NT2/D1 (cell line): ENCODE measurements at regions not wholly inside any gene's neighbourhood (a gene's known extent, or its start where the extent isn't known, plus 50 kb on each side); places are given as distances from the start of the nearest gene placed in this dataset.

Experiments
- DNase-seq: peaks from one replicate; pipeline ENCODE4 v3.0.0-alpha.2; 2011; ENCODE audit warnings: low read depth, low spot score
- H3K27me3 ChIP-seq: 2 replicates; pipeline ENCODE4 v1.6.0; 2011; ENCODE audit warnings: mild to moderate bottlenecking; ENCODE audit not compliant: insufficient read length, insufficient read depth
- H3K36me3 ChIP-seq: 2 replicates; pipeline ENCODE4 v1.6.1; 2011; ENCODE audit warnings: mild to moderate bottlenecking, low read length, mixed read lengths; ENCODE audit not compliant: insufficient read depth, insufficient read length
- H3K4me1 ChIP-seq: 2 replicates; pipeline ENCODE4 v1.5.1; 2011; ENCODE audit not compliant: insufficient read depth, insufficient read length
- H3K4me3 ChIP-seq: 2 replicates; pipeline ENCODE4 v1.5.1; 2011; ENCODE audit warnings: low read depth; ENCODE audit not compliant: insufficient read length
- H3K9ac ChIP-seq: 2 replicates; pipeline ENCODE4 v1.6.0; 2011; ENCODE audit warnings: low read depth; ENCODE audit not compliant: insufficient read length
- H3K9me3 ChIP-seq: 2 replicates; pipeline ENCODE4 v1.5.1; 2011; ENCODE audit warnings: mild to moderate bottlenecking, low read length; ENCODE audit not compliant: insufficient read depth
- SUZ12 ChIP-seq: IDR thresholded peaks from 2 replicates; pipeline ENCODE4 v1.6.1; 2011; ENCODE audit not compliant: insufficient read length, insufficient read depth; ENCODE audit errors: extremely low read depth
- YY1 ChIP-seq: IDR thresholded peaks from 2 replicates; pipeline ENCODE4 v1.6.1; 2011; ENCODE audit not compliant: insufficient read length, insufficient read depth
- ZNF274 ChIP-seq: IDR thresholded peaks from 2 replicates; pipeline ENCODE4 v1.6.1; 2011; ENCODE audit warnings: mild to moderate bottlenecking, low read depth, low read length

- no peaks in the 10 kb centered on the region for H3K9me3 ChIP-seq
- H3K4me1 ChIP-seq = no peaks in the 10 kb centered on the region
- no peak overlapping the region for H3K9ac ChIP-seq
- no peak for TF ChIP-seq ZNF274
- no peak for TF ChIP-seq YY1
- TF ChIP-seq SUZ12 = no peak
- no peaks in the 10 kb centered on the region for H3K36me3 ChIP-seq
- no peak for DNase-seq
- no peak overlapping the region for H3K4me3 ChIP-seq
- H3K27me3 ChIP-seq = no peaks in the 10 kb centered on the region
Observed at GRCh38 chr10:108453166-108453565, 1288.7 kb upstream of the SORCS1 start.

GRCh38 chr10:108452533-108452932 is 1288.0 kb upstream of the SORCS1 start:
- TF ChIP-seq ZNF274 (no peak), SUZ12 (no peak), YY1 (no peak)
- DNase-seq = no peak
- no peak overlapping the region for H3K4me3 ChIP-seq
- no peak overlapping the region for H3K9ac ChIP-seq
- no peaks in the 10 kb centered on the region for H3K27me3 ChIP-seq
- H3K4me1 ChIP-seq = no peaks in the 10 kb centered on the region
- no peaks in the 10 kb centered on the region for H3K36me3 ChIP-seq
- H3K9me3 ChIP-seq = no peaks in the 10 kb centered on the region

GRCh38 chr10:108450280-108450679 is 1285.8 kb upstream of the SORCS1 start:
- H3K36me3 ChIP-seq = no peaks in the 10 kb centered on the region
- H3K4me1 ChIP-seq = no peaks in the 10 kb centered on the region
- H3K27me3 ChIP-seq = no peaks in the 10 kb centered on the region
- H3K9me3 ChIP-seq = no peaks in the 10 kb centered on the region
- no peak overlapping the region for H3K4me3 ChIP-seq
- no peak for DNase-seq
- TF ChIP-seq ZNF274 (no peak), SUZ12 (no peak), YY1 (no peak)
- no peak overlapping the region for H3K9ac ChIP-seq

DNA sequence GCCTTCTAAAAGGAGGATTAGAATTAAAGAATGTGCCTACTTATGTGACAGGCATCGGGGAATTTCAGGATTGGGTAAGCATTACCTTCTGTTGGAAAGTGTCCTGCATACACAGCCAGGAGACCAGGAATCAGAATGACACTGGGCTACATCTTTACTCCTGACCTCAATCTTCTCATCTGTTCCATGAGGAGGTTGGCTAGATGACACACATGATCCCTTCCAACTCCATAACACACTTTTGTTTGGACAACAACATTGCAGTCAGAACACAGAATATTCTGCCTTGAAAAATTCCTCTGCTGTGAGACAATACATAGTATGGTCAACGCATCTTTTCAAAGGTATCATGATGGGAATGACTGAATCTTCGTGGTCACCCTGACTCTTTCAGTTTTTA is 1281.2 kb upstream of the SORCS1 start:
- no peak for DNase-seq
- no peaks in the 10 kb centered on the region for H3K4me1 ChIP-seq
- H3K36me3 ChIP-seq = no peaks in the 10 kb centered on the region
- no peaks in the 10 kb centered on the region for H3K9me3 ChIP-seq
- no peak overlapping the region for H3K9ac ChIP-seq
- H3K4me3 ChIP-seq = no peak overlapping the region
- no peaks in the 10 kb centered on the region for H3K27me3 ChIP-seq
- no peak for TF ChIP-seq ZNF274
- no peak for TF ChIP-seq YY1
- TF ChIP-seq SUZ12 = no peak

DNA sequence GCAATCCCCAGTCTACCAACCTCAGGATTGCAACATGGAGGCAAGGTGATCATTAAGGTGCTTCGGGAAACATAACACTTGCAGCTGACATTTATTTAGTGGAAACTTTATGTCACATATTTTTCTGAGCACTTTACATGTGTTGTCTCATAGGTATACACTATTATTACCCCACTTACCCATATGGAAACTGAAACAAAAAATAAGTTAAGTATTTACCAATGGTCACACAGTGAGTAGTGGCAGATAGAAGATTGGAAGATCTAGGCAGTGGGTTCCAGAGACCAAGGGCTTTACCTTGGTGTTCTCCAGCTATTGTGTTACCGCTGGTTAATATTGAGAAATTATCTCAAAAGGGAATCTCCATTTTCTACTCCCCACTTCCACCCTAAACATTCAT is 1279.1 kb upstream of the SORCS1 start:
- no peak for TF ChIP-seq SUZ12
- no peak for TF ChIP-seq YY1
- no peaks in the 10 kb centered on the region for H3K36me3 ChIP-seq
- H3K4me1 ChIP-seq = no peaks in the 10 kb centered on the region
- H3K27me3 ChIP-seq = no peaks in the 10 kb centered on the region
- DNase-seq = no peak
- H3K4me3 ChIP-seq = no peak overlapping the region
- no peaks in the 10 kb centered on the region for H3K9me3 ChIP-seq
- no peak overlapping the region for H3K9ac ChIP-seq

GRCh38 chr10:108439397-108439796 is 1274.9 kb upstream of the SORCS1 start:
- H3K27me3 ChIP-seq = no peaks in the 10 kb centered on the region
- H3K36me3 ChIP-seq = no peaks in the 10 kb centered on the region
- no peak for DNase-seq
- H3K4me3 ChIP-seq = no peak overlapping the region
- H3K9ac ChIP-seq = no peak overlapping the region
- H3K9me3 ChIP-seq = no peaks in the 10 kb centered on the region
- no peaks in the 10 kb centered on the region for H3K4me1 ChIP-seq
- TF ChIP-seq ZNF274 = no peak
- TF ChIP-seq YY1 = no peak
- no peak for TF ChIP-seq SUZ12

- no peaks in the 10 kb centered on the region for H3K9me3 ChIP-seq
- H3K4me3 ChIP-seq = no peak overlapping the region
- no peak for DNase-seq
- no peak overlapping the region for H3K9ac ChIP-seq
- H3K27me3 ChIP-seq = no peaks in the 10 kb centered on the region
- H3K36me3 ChIP-seq = no peaks in the 10 kb centered on the region
- TF ChIP-seq SUZ12 (no peak), ZNF274 (no peak), YY1 (no peak)
- H3K4me1 ChIP-seq = no peaks in the 10 kb centered on the region
Observed at GRCh38 chr10:108436096-108436495, 1271.6 kb upstream of the SORCS1 start.

- H3K9ac ChIP-seq = no peak overlapping the region
- no peak overlapping the region for H3K4me3 ChIP-seq
- no peaks in the 10 kb centered on the region for H3K9me3 ChIP-seq
- H3K4me1 ChIP-seq = no peaks in the 10 kb centered on the region
- TF ChIP-seq SUZ12 (no peak), ZNF274 (no peak), YY1 (no peak)
- no peaks in the 10 kb centered on the region for H3K27me3 ChIP-seq
- no peaks in the 10 kb centered on the region for H3K36me3 ChIP-seq
- no peak for DNase-seq
Observed at GRCh38 chr10:108434559-108435252, 1270.2 kb upstream of the SORCS1 start.
